RWPE2 (cell line): ENCODE measurements at regions not wholly inside any gene's neighbourhood (a gene's known extent, or its start where the extent isn't known, plus 50 kb on each side); places are given as distances from the start of the nearest gene placed in this dataset.

Source experiments
- ATAC-seq: fragments of 200-7000 bp; cut with Tn5 transposase; 3 replicates; pipeline ENCODE4 v1.9.1; 2021; ENCODE audit warnings: low read depth
- DNase-seq: peaks from one replicate; pipeline ENCODE4 v3.0.0-alpha.2; 2020; ENCODE audit warnings: low spot score
- H3K27ac ChIP-seq: fragments of 450-650 bp; 2 replicates; pipeline ENCODE4 v1.5.1; 2017; ENCODE audit warnings: mild to moderate bottlenecking; ENCODE audit not compliant: poor library complexity, severe bottlenecking
- H3K27me3 ChIP-seq: fragments of 250-450 bp; sonication (Bioruptor Pico); 2 replicates; pipeline ENCODE4 v1.5.1; 2021; ENCODE audit warnings: mild to moderate bottlenecking, moderate library complexity; ENCODE audit not compliant: insufficient read depth, poor library complexity, severe bottlenecking
- H3K36me3 ChIP-seq: fragments of 250-450 bp; sonication (Bioruptor Pico); 2 replicates; pipeline ENCODE4 v1.5.1; 2020; ENCODE audit warnings: low read depth, mild to moderate bottlenecking, moderate library complexity
- H3K4me1 ChIP-seq: fragments of 250-450 bp; sonication (Bioruptor Pico); 2 replicates; pipeline ENCODE4 v1.5.1; 2021; ENCODE audit warnings: mild to moderate bottlenecking, moderate library complexity; ENCODE audit not compliant: insufficient read depth, poor library complexity, severe bottlenecking
- H3K4me3 ChIP-seq: fragments of 250-450 bp; sonication (Bioruptor Pico); 2 replicates; pipeline ENCODE4 v1.5.1; 2021; ENCODE audit warnings: mild to moderate bottlenecking, moderate library complexity; ENCODE audit not compliant: severe bottlenecking
- H3K9me3 ChIP-seq: fragments of 250-450 bp; sonication (Bioruptor Pico); 2 replicates; pipeline ENCODE4 v1.5.1; 2021; ENCODE audit warnings: mild to moderate bottlenecking, moderate library complexity; ENCODE audit not compliant: severe bottlenecking
- TF ChIP-seq, protein P1 (sequence below): fragments of 450-650 bp; IDR thresholded peaks from one replicate; pipeline ENCODE4 v1.5.1; 2017; ENCODE audit warnings: mild to moderate bottlenecking, moderate library complexity; ENCODE audit not compliant: poor library complexity, severe bottlenecking

DNA sequence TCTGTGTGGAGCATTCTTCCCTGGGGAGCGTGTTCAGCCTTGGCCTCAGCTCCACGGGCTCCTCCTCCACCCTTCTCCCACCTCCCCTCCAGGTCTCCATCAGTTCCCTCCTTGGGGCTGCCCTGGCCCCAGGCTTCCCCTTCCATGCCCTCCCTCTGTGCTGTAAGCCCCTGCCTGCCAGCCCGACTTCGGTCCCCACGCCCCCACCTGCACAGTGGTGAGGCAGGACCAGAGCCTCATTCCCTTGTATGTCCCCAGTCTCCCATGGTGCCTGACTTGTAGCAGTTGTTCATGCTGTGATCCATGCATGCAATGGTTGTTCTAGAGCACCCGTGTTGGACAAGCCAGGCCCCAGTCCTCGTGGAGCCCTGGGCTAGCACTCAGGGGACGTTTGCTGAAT, 199.4 kb downstream of the RBFOX3 start:
- TF ChIP-seq, protein P1, sequence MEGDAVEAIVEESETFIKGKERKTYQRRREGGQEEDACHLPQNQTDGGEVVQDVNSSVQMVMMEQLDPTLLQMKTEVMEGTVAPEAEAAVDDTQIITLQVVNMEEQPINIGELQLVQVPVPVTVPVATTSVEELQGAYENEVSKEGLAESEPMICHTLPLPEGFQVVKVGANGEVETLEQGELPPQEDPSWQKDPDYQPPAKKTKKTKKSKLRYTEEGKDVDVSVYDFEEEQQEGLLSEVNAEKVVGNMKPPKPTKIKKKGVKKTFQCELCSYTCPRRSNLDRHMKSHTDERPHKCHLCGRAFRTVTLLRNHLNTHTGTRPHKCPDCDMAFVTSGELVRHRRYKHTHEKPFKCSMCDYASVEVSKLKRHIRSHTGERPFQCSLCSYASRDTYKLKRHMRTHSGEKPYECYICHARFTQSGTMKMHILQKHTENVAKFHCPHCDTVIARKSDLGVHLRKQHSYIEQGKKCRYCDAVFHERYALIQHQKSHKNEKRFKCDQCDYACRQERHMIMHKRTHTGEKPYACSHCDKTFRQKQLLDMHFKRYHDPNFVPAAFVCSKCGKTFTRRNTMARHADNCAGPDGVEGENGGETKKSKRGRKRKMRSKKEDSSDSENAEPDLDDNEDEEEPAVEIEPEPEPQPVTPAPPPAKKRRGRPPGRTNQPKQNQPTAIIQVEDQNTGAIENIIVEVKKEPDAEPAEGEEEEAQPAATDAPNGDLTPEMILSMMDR: no peak
- Histone ChIP-seq H3K27me3 (peaks cover 81% of the 10 kb centered on the region), H3K36me3 (no peaks in the 10 kb centered on the region), H3K9me3 (no peaks in the 10 kb centered on the region), H3K4me1 (no peaks in the 10 kb centered on the region), H3K27ac (no peak overlapping the region), H3K4me3 (no peak overlapping the region)
- ATAC-seq (no peak), DNase-seq (no peak)

DNA sequence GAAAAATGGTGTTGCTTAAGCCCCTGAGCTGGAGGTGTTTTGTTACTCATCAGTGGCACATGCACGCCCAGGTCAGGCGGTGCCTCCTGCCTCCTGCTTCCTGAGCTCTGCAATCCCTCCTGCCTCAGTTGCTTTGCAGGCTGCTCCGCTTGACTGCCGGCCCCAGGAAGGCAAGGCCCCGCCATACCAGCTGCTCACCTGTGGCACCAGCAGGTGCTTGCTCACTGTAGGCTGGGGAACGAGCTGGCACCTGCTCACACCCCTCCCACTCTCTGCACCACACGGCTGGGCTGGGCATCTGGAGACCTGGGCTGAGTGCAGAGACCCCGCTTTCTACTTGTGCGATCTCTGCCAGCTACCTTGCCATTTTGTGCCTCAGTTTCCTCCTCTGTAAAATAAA, 200.2 kb downstream of the RBFOX3 start:
- no peak overlapping the region for H3K27ac ChIP-seq
- H3K4me1 ChIP-seq: no peaks in the 10 kb centered on the region
- DNase-seq (no peak), ATAC-seq (no peak)
- peaks cover 81% of the 10 kb centered on the region for H3K27me3 ChIP-seq
- H3K4me3 ChIP-seq: no peak overlapping the region
- TF ChIP-seq, protein P1: no peak
- H3K9me3 ChIP-seq: no peaks in the 10 kb centered on the region
- no peaks in the 10 kb centered on the region for H3K36me3 ChIP-seq

DNA sequence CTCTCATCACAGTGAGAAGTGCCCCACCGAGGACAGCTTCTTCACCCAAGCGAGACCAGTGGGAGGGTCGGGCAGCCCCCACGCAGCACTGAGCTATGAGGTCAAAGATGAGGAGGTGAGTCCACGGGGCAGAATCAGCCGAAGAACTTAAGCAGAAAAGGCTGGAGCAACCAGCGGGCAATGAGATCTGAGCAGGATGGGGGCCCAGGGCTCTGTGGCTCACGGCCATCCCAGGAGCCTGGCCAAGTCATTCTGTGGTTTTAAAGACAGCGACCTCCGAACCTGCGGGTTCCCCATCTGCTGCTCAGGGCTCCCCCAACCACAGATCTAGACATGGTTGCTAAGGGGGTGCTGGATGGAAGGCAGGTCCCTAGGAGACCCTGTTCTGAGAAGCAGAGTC, 202.6 kb downstream of the RBFOX3 start:
- no peak for ATAC-seq
- Histone ChIP-seq H3K27me3 (peaks cover 73% of the 10 kb centered on the region), H3K4me3 (no peak overlapping the region), H3K27ac (no peak overlapping the region), H3K4me1 (no peaks in the 10 kb centered on the region), H3K36me3 (no peaks in the 10 kb centered on the region), H3K9me3 (no peaks in the 10 kb centered on the region)
- no peak for DNase-seq
- TF ChIP-seq, protein P1: no peak

DNA sequence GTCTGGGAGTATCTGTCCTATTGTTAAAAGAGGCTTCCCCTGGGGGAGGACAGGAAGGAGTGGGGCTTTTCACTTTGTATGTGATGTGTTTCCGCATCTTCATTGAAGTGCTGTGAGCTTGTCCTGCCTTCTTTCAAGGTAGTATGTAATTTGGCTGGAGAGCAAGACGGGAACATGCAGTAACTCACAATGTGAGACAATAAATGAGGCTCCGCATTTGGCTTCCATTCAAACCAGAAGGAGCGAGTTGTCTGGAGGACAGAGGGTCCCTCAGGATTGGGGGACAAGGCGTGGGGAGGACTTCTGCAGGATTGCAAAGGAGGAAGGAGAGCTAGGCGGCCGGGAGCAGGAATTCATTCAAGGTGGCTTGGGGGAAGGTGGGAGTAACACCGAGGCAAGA, 203.5 kb downstream of the RBFOX3 start:
- H3K4me3 ChIP-seq: no peak overlapping the region
- H3K9me3 ChIP-seq: no peaks in the 10 kb centered on the region
- peaks cover 74% of the 10 kb centered on the region for H3K27me3 ChIP-seq
- DNase-seq (no peak), ATAC-seq (no peak)
- H3K4me1 ChIP-seq: no peaks in the 10 kb centered on the region
- H3K27ac ChIP-seq: no peak overlapping the region
- no peaks in the 10 kb centered on the region for H3K36me3 ChIP-seq
- TF ChIP-seq, protein P1: no peak

DNA sequence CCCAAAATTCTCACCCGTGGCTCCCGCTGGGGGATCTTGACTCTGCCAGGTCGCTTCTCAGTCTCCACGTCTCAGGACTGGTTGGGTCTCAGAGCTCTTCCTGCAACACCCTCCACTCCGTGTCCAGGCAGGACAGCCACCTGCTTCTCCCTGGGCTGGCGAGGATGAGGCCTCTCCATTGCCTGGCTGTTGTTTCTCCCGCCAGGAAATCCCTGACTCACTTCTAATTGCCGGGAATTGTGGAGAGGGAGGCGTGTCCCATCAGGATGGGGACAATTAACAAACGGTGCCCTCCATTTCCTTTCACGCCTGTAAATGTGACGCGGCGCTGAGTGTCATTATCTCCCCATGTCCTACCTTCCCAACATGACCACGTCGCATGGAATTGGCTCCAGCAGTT, 204.5 kb downstream of the RBFOX3 start:
- Histone ChIP-seq H3K9me3 (no peaks in the 10 kb centered on the region), H3K4me1 (no peaks in the 10 kb centered on the region), H3K27me3 (peaks cover 85% of the 10 kb centered on the region), H3K36me3 (no peaks in the 10 kb centered on the region), H3K27ac (no peak overlapping the region), H3K4me3 (no peak overlapping the region)
- TF ChIP-seq, protein P1: no peak
- DNase-seq (no peak), ATAC-seq (no peak)
